ENCODE measurements at regions not wholly inside any gene's neighbourhood (a gene's known extent, or its start where the extent isn't known, plus 50 kb on each side); places are given as distances from the start of the nearest gene placed in this dataset.

- Histone ChIP-seq H3K27ac (ENCODE audit: low read length) (no peak overlapping the region), H3K4me3 (ENCODE audit: low read depth in 2 of 2, low read length in 2 of 2) (no peak overlapping the region), H3K36me3 (ENCODE audit: control insufficient read depth, insufficient read depth, low read length) (no peaks in the 10 kb centered on the region), H3K9me3 (ENCODE audit: control insufficient read depth, insufficient read depth, low read depth, low read length) (no peaks in the 10 kb centered on the region; the same call in 1 of the 2 replicates), H3K4me1 (ENCODE audit: control insufficient read depth, insufficient read depth, low read length) (no peaks in the 10 kb centered on the region), H3K27me3 (ENCODE audit: control insufficient read depth, insufficient read depth, low read length) (no peaks in the 10 kb centered on the region)
- POLR2A ChIA-PET = no interaction called here
- BruUV-seq (replicated peaks) = no TSS peak
- CTCF ChIA-PET = no interaction called here
- ATAC-seq (no peak), DNase-seq (ENCODE audit: low read depth, low spot score) (no peak)
- in situ Hi-C loops (cut with HindIII; ENCODE audit: low pct_unique_long_range_greater_than_20kb, low sequenced_read_pairs) (no loop called here), intact Hi-C loops (cut with micrococcal nuclease; ENCODE audit: unreplicated experiment) (no loop called here)
- TF ChIP-seq SIN3A (IDR thresholded peaks at IDR 0.05; ENCODE audit: borderline replicate concordance, insufficient read depth, low read depth, low read length) (no peak), TCF7L2 (IDR thresholded peaks at IDR 0.05; ENCODE audit: low read depth, low read length) (no peak), REST (IDR thresholded peaks at IDR 0.05; ENCODE audit: insufficient read depth in 1 of 2, low read depth in 2 of 2, low read length in 1 of 2) (no peak), POLR2AphosphoS5 (IDR thresholded peaks at IDR 0.05; ENCODE audit: low read depth, low read length) (no peak), CTCF (IDR thresholded peaks at IDR 0.05) (no peak)
Measured at GRCh38 chr2:146244131-146244530, 1600.7 kb upstream of the ACVR2A start.

- BruUV-seq (replicated peaks) = no TSS peak
- H3K4me3 ChIP-seq (ENCODE audit: low read depth in 2 of 2, low read length in 2 of 2) = no peak overlapping the region
- DNase-seq (ENCODE audit: low read depth, low spot score) (no peak), ATAC-seq (no peak)
- TF ChIP-seq POLR2AphosphoS5 (IDR thresholded peaks at IDR 0.05; ENCODE audit: low read depth, low read length) = no peak
- TF ChIP-seq CTCF (IDR thresholded peaks at IDR 0.05) = no peak
- TF ChIP-seq TCF7L2 (IDR thresholded peaks at IDR 0.05; ENCODE audit: low read depth, low read length) = no peak
- no peak overlapping the region for H3K27ac ChIP-seq (ENCODE audit: low read length)
- ChIA-PET POLR2A (no interaction called here), CTCF (no interaction called here)
- in situ Hi-C loops (cut with HindIII; ENCODE audit: low pct_unique_long_range_greater_than_20kb, low sequenced_read_pairs) = no loop called here
- H3K36me3 ChIP-seq (ENCODE audit: control insufficient read depth, insufficient read depth, low read length) = no peaks in the 10 kb centered on the region
- intact Hi-C loops (cut with micrococcal nuclease; ENCODE audit: unreplicated experiment) = no loop called here
- H3K9me3 ChIP-seq (ENCODE audit: control insufficient read depth, insufficient read depth, low read depth, low read length) = no peaks in the 10 kb centered on the region; the same call in 1 of the 2 replicates
- H3K4me1 ChIP-seq (ENCODE audit: control insufficient read depth, insufficient read depth, low read length) = no peaks in the 10 kb centered on the region
- no peaks in the 10 kb centered on the region for H3K27me3 ChIP-seq (ENCODE audit: control insufficient read depth, insufficient read depth, low read length)
Measured at GRCh38 chr2:146241023-146241422, 1603.8 kb upstream of the ACVR2A start.
